T-cell (primary cell): ENCODE measurements at regions not wholly inside any gene's neighbourhood (a gene's known extent, or its start where the extent isn't known, plus 50 kb on each side); places are given as distances from the start of the nearest gene placed in this dataset.
"Not testable (repeated sequence)": the region's sequence is repeated elsewhere in the genome, so short reads cannot be mapped to it uniquely, and the experiment has no call there.

Experiments
- ATAC-seq, 4 experiments: fragments of 200-7000 bp in 3 of 4; fragments of 150-1000 bp in 1 of 4; cut with Tn5 transposase; replicated peaks in 1 of 4; 1 replicate in 3 of 4; 2 replicates in 1 of 4; pipeline ENCODE4 v1.10.0; 2021; ENCODE audit warnings: moderate library complexity in 3 of 4, mild to moderate bottlenecking in 2 of 4, moderate number of reproducible peaks in 1 of 4
- CTCF ChIA-PET, 2 donors: fragments of 300-600 bp; sonication (Branson Sonifier 250); formaldehyde crosslinking; loops; one replicate each; lab custom pipeline; 2022; ENCODE audit warnings: antibody characterized with exemption in 2 of 2; lab: Charles Lee
- POLR2A ChIA-PET, 2 donors: fragments of 300-600 bp; sonication (Branson Sonifier 250); formaldehyde crosslinking; loops; one replicate each; lab custom pipeline; 2022; ENCODE audit warnings: antibody characterized with exemption in 2 of 2; lab: Charles Lee
- DNase-seq, 35 experiments: peaks; one replicate each; pipeline versions ENCODE4 v3.0.0 to v3.0.0-alpha.2; 2013 to 2023
- H3K27ac ChIP-seq: one replicate; pipeline ENCODE4 v1.5.1; 2013; ENCODE audit warnings: low read length
- H3K27me3 ChIP-seq, 2 experiments: replicated peaks in 1 of 2; 1 replicate in 1 of 2; 2 replicates in 1 of 2; pipeline versions ENCODE4 v1.6.1 to v1.7.0; 2013; ENCODE audit warnings: low read length in 1 of 2, mixed read lengths in 1 of 2; ENCODE audit not compliant: control insufficient read depth in 2 of 2, insufficient read depth in 2 of 2; ENCODE audit errors: extremely low read depth in 1 of 2
- H3K36me3 ChIP-seq, 2 donors: 1 replicate in 1 of 2; 2 replicates in 1 of 2; pipeline versions ENCODE4 v1.6.1 to v1.7.0; 2013; ENCODE audit warnings: low read length in 1 of 2; ENCODE audit not compliant: control insufficient read depth in 2 of 2, insufficient read depth in 1 of 2; ENCODE audit errors: extremely low read depth in 1 of 2
- H3K4me1 ChIP-seq, 2 experiments: 1 replicate in 1 of 2; 2 replicates in 1 of 2; pipeline versions ENCODE4 v1.6.1 to v1.7.0; 2013; ENCODE audit warnings: low read length in 2 of 2, mixed read lengths in 1 of 2; ENCODE audit not compliant: insufficient read depth in 2 of 2, control insufficient read depth in 1 of 2; ENCODE audit errors: extremely low read depth in 1 of 2
- H3K4me3 ChIP-seq, 2 donors: 1 replicate in 1 of 2; 2 replicates in 1 of 2; pipeline versions ENCODE4 v1.5.1 to v1.7.0; 2013; ENCODE audit warnings: mild to moderate bottlenecking in 2 of 2, low read length in 1 of 2, moderate library complexity in 1 of 2; ENCODE audit not compliant: control insufficient read depth in 1 of 2; ENCODE audit errors: extremely low read depth in 1 of 2
- H3K9me3 ChIP-seq: 2 replicates; pipeline ENCODE4 v1.7.0; 2013
- H3K27ac Mint-ChIP-seq, 2 donors: one replicate each; pipeline ENCODE4 v1.8.0; 2020 to 2021; ENCODE audit warnings: mild to moderate bottlenecking in 2 of 2, mixed read lengths in 2 of 2
- H3K27me3 Mint-ChIP-seq, 2 donors: one replicate each; pipeline ENCODE4 v1.8.0; 2021 to 2022; ENCODE audit warnings: mixed read lengths in 2 of 2
- H3K36me3 Mint-ChIP-seq: one replicate; pipeline ENCODE4 v1.8.0; 2021; ENCODE audit warnings: mixed read lengths
- H3K4me1 Mint-ChIP-seq, 3 donors: one replicate each; pipeline ENCODE4 v1.8.0; 2020 to 2022; ENCODE audit warnings: mixed read lengths in 3 of 3, mild to moderate bottlenecking in 1 of 3
- H3K4me3 Mint-ChIP-seq, 3 donors: one replicate each; pipeline ENCODE4 v1.8.0; 2020 to 2022; ENCODE audit warnings: mild to moderate bottlenecking in 3 of 3, mixed read lengths in 3 of 3, moderate library complexity in 3 of 3
- H3K9me3 Mint-ChIP-seq, 3 donors: one replicate each; pipeline ENCODE4 v1.8.0; 2020 to 2022; ENCODE audit warnings: mixed read lengths in 3 of 3
- WGBS: methylation state at CpG from one replicate; pipeline ENCODE4 v1.1.5; 2013; ENCODE audit warnings: missing lambda C conversion rate; ENCODE audit not compliant: insufficient coverage; 5-methylcytosine and 5-hydroxymethylcytosine counted together

- DNase-seq: no peak
- no peak overlapping the region for H3K27ac ChIP-seq
- Mint-ChIP-seq H3K4me3 (no peak overlapping the region), H3K27ac (no peak overlapping the region), H3K4me1 (no peaks in the 10 kb centered on the region), H3K36me3 (no peaks in the 10 kb centered on the region), H3K27me3 (no peaks in the 10 kb centered on the region), H3K9me3 (no peaks in the 10 kb centered on the region)
- WGBS: 100% methylated on average over 1 of the region's 12 CpGs
- H3K9me3 ChIP-seq: no peaks in the 10 kb centered on the region
- POLR2A ChIA-PET: no interaction called here
- ATAC-seq: no peak
- no peak overlapping the region for H3K4me3 ChIP-seq
- H3K27me3 ChIP-seq: no peaks in the 10 kb centered on the region
- no peaks in the 10 kb centered on the region for H3K4me1 ChIP-seq
- CTCF ChIA-PET: interaction anchor here in 1 of 2 donors (0.8 kb wide), 1 partner anchor 12 kb away, joined by 3 read pairs; no protein-coding TSS in a partner anchor
- H3K36me3 ChIP-seq: no peaks in the 10 kb centered on the region
These were observed 823.7 kb downstream of the GLUD2 start for GRCh38 chrX:121871122-121871521.

- H3K27ac ChIP-seq: no peak overlapping the region
- peaks cover 0 to 4% of the 10 kb centered on the region in 2 donors for H3K27me3 Mint-ChIP-seq
- no peak overlapping the region for H3K4me3 Mint-ChIP-seq
- no peaks in the 10 kb centered on the region for H3K9me3 ChIP-seq
- no peaks in the 10 kb centered on the region for H3K4me1 ChIP-seq
- DNase-seq (no peak), ATAC-seq (no peak)
- H3K36me3 ChIP-seq: no peaks in the 10 kb centered on the region
- peaks cover 0 to 2% (median 0%) of the 10 kb centered on the region in 3 donors for H3K9me3 Mint-ChIP-seq
- H3K4me1 Mint-ChIP-seq: no peaks in the 10 kb centered on the region
- no peaks in the 10 kb centered on the region for H3K36me3 Mint-ChIP-seq
- no peaks in the 10 kb centered on the region for H3K27me3 ChIP-seq
- CTCF ChIA-PET: no interaction called here
- POLR2A ChIA-PET: no interaction called here
- H3K27ac Mint-ChIP-seq: no peak overlapping the region
- no peak overlapping the region for H3K4me3 ChIP-seq
These were observed 828.9 kb downstream of the GLUD2 start for GRCh38 chrX:121876305-121876704.

- H3K9me3 ChIP-seq, H3K27me3 ChIP-seq, DNase-seq, H3K27ac ChIP-seq, CTCF ChIA-PET, H3K9me3 Mint-ChIP-seq, H3K4me3 ChIP-seq, H3K27me3 Mint-ChIP-seq, H3K4me1 ChIP-seq, H3K27ac Mint-ChIP-seq, H3K4me1 Mint-ChIP-seq, H3K4me3 Mint-ChIP-seq, H3K36me3 ChIP-seq, H3K36me3 Mint-ChIP-seq, ATAC-seq: not testable (repeated sequence)
- 100% methylated on average over 5 of the region's 18 CpGs for WGBS
- POLR2A ChIA-PET: interaction anchor here in 1 of 2 donors (0.7 kb wide), 1 partner anchor 18 kb away, joined by 3 read pairs; no protein-coding TSS in a partner anchor
These were observed 829.9 kb downstream of the GLUD2 start for GRCh38 chrX:121877337-121877736.

- no peak overlapping the region for H3K4me3 Mint-ChIP-seq
- no peak for DNase-seq
- no CpG with 5 or more reads among the region's 2 CpGs for WGBS
- ChIA-PET CTCF (no interaction called here), POLR2A (no interaction called here)
- no peak overlapping the region for H3K27ac Mint-ChIP-seq
- Histone ChIP-seq H3K27me3 (no peaks in the 10 kb centered on the region), H3K4me1 (no peaks in the 10 kb centered on the region), H3K27ac (no peak overlapping the region), H3K9me3 (no peaks in the 10 kb centered on the region), H3K4me3 (no peak overlapping the region), H3K36me3 (no peaks in the 10 kb centered on the region)
- no peaks in the 10 kb centered on the region for H3K9me3 Mint-ChIP-seq
- no peaks in the 10 kb centered on the region for H3K4me1 Mint-ChIP-seq
- ATAC-seq: no peak
- H3K36me3 Mint-ChIP-seq: no peaks in the 10 kb centered on the region
- no peaks in the 10 kb centered on the region for H3K27me3 Mint-ChIP-seq
These were observed 839.1 kb downstream of the GLUD2 start for GRCh38 chrX:121886557-121886956.

- Histone ChIP-seq H3K27me3 (no peaks in the 10 kb centered on the region), H3K36me3 (no peaks in the 10 kb centered on the region), H3K4me1 (no peaks in the 10 kb centered on the region), H3K4me3 (no peak overlapping the region), H3K27ac (no peak overlapping the region), H3K9me3 (no peaks in the 10 kb centered on the region)
- DNase-seq: no peak
- Mint-ChIP-seq H3K9me3 (no peaks in the 10 kb centered on the region), H3K27me3 (no peaks in the 10 kb centered on the region), H3K4me1 (no peaks in the 10 kb centered on the region), H3K4me3 (no peak overlapping the region), H3K36me3 (no peaks in the 10 kb centered on the region), H3K27ac (no peak overlapping the region)
- CTCF ChIA-PET: no interaction called here
- ATAC-seq: no peak
- POLR2A ChIA-PET: no interaction called here
- no CpG with 5 or more reads among the region's 3 CpGs for WGBS
These were observed 847.3 kb downstream of the GLUD2 start for GRCh38 chrX:121894756-121895155.

GRCh38 chrX:121902463-121902862 lies 855.1 kb downstream of the GLUD2 start:
- ChIA-PET CTCF (no interaction called here), POLR2A (no interaction called here)
- Histone ChIP-seq H3K36me3 (no peaks in the 10 kb centered on the region), H3K27ac (no peak overlapping the region), H3K9me3 (no peaks in the 10 kb centered on the region), H3K4me3 (no peak overlapping the region), H3K4me1 (no peaks in the 10 kb centered on the region), H3K27me3 (no peaks in the 10 kb centered on the region)
- Mint-ChIP-seq H3K27me3 (no peaks in the 10 kb centered on the region), H3K27ac (no peak overlapping the region), H3K4me3 (no peak overlapping the region), H3K4me1 (no peaks in the 10 kb centered on the region), H3K9me3 (no peaks in the 10 kb centered on the region), H3K36me3 (no peaks in the 10 kb centered on the region)
- DNase-seq: no peak
- WGBS: no CpG with 5 or more reads among the region's 2 CpGs
- no peak for ATAC-seq

- ATAC-seq: no peak
- no peaks in the 10 kb centered on the region for H3K27me3 Mint-ChIP-seq
- Histone ChIP-seq H3K4me1 (no peaks in the 10 kb centered on the region), H3K27me3 (no peaks in the 10 kb centered on the region), H3K27ac (no peak overlapping the region), H3K36me3 (no peaks in the 10 kb centered on the region), H3K9me3 (no peaks in the 10 kb centered on the region), H3K4me3 (no peak overlapping the region)
- no peaks in the 10 kb centered on the region for H3K9me3 Mint-ChIP-seq
- H3K36me3 Mint-ChIP-seq: no peaks in the 10 kb centered on the region
- H3K4me1 Mint-ChIP-seq: no peaks in the 10 kb centered on the region
- no peak overlapping the region for H3K4me3 Mint-ChIP-seq
- no CpG with 5 or more reads among the region's 7 CpGs for WGBS
- ChIA-PET POLR2A (no interaction called here), CTCF (no interaction called here)
- no peak for DNase-seq
- no peak overlapping the region for H3K27ac Mint-ChIP-seq
These were observed 856.6 kb downstream of the GLUD2 start for GRCh38 chrX:121903961-121904360.
